Kidney capillary endothelial cell (primary cell): ENCODE measurements at regions not wholly inside any gene's neighbourhood (a gene's known extent, or its start where the extent isn't known, plus 50 kb on each side); places are given as distances from the start of the nearest gene placed in this dataset.
"Not testable (repeated sequence)": the region's sequence is repeated elsewhere in the genome, so short reads cannot be mapped to it uniquely, and the experiment has no call there.

Source experiments
- DNase-seq: peaks from one replicate; pipeline ENCODE4 v3.0.0-alpha.2; 2018; ENCODE audit warnings: low spot score

- no peak for DNase-seq
These were observed 301.1 kb downstream of the PAX3 start for GRCh38 chr2:221997683-221998082.

GRCh38 chr2:221997100-221997499 lies 301.7 kb downstream of the PAX3 start:
- peak; percentile 3 for DNase-seq

GRCh38 chr2:221994926-221995325 lies 303.9 kb downstream of the PAX3 start:
- no peak for DNase-seq

GRCh38 chr2:221984376-221984775 lies 314.4 kb downstream of the PAX3 start:
- DNase-seq: not testable (repeated sequence)

- no peak for DNase-seq
These were observed 316.8 kb downstream of the PAX3 start for GRCh38 chr2:221981912-221982470.

- DNase-seq: no peak
These were observed 323.6 kb downstream of the PAX3 start for GRCh38 chr2:221975151-221975550.

GRCh38 chr2:221973902-221974301 lies 324.9 kb downstream of the PAX3 start:
- DNase-seq: no peak

GRCh38 chr2:221973502-221973901 lies 325.3 kb downstream of the PAX3 start:
- DNase-seq: no peak

GRCh38 chr2:221972813-221973478 lies 325.9 kb downstream of the PAX3 start:
- DNase-seq: no peak

- no peak for DNase-seq
These were observed 328.4 kb downstream of the PAX3 start for GRCh38 chr2:221970389-221970788.

- DNase-seq: no peak
These were observed 329.0 kb downstream of the PAX3 start for GRCh38 chr2:221969830-221970144.

- peak; percentile 49 for DNase-seq
These were observed 329.5 kb downstream of the PAX3 start for GRCh38 chr2:221969087-221969829.

- DNase-seq: no peak
These were observed 336.6 kb downstream of the PAX3 start for GRCh38 chr2:221962186-221962585.

GRCh38 chr2:221961561-221961960 lies 337.2 kb downstream of the PAX3 start:
- DNase-seq: no peak

- no peak for DNase-seq
These were observed 340.6 kb downstream of the PAX3 start for GRCh38 chr2:221958224-221958623.

- DNase-seq: no peak
These were observed 350.7 kb downstream of the PAX3 start for GRCh38 chr2:221948076-221948475.

GRCh38 chr2:221944452-221944851 lies 354.3 kb downstream of the PAX3 start:
- not testable (repeated sequence) for DNase-seq

GRCh38 chr2:221943076-221943810 lies 355.6 kb downstream of the PAX3 start:
- no peak for DNase-seq

GRCh38 chr2:221931251-221931991 lies 359.3 kb upstream of the EPHA4 start:
- no peak for DNase-seq

- no peak for DNase-seq
These were observed 357.2 kb upstream of the EPHA4 start for GRCh38 chr2:221929259-221929658.

- no peak for DNase-seq
These were observed 354.2 kb upstream of the EPHA4 start for GRCh38 chr2:221926327-221926726.

GRCh38 chr2:221924576-221924975 lies 352.5 kb upstream of the EPHA4 start:
- DNase-seq: no peak
